GM19240 (cell line): ENCODE measurements at regions not wholly inside any gene's neighbourhood (a gene's known extent, or its start where the extent isn't known, plus 50 kb on each side); places are given as distances from the start of the nearest gene placed in this dataset.

Source experiments
- DNase-seq: peaks from one replicate; pipeline ENCODE4 v3.0.0; 2011; ENCODE audit warnings: low spot score; ENCODE audit not compliant: insufficient read length

DNA sequence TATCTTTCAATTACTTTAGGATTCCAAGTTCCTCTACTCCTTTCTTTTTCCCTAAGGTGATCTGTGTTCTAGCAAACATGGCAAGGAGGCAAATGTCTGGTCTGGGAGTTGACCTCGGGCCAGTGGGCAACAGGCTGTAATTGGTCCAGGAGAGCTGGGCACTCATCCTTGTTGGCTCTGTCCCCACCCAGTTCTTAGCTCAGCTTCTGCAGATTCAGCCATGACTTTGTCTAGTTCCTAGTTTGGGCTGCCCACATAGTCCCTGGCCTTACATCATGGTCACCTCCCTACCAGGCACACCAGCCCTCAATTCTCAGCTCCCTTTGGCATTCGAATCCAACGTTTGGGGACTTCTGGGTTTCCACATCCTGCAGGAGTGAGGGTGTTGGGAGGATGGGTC, 92.1 kb upstream of the DAP start:
- no peak for DNase-seq

DNA sequence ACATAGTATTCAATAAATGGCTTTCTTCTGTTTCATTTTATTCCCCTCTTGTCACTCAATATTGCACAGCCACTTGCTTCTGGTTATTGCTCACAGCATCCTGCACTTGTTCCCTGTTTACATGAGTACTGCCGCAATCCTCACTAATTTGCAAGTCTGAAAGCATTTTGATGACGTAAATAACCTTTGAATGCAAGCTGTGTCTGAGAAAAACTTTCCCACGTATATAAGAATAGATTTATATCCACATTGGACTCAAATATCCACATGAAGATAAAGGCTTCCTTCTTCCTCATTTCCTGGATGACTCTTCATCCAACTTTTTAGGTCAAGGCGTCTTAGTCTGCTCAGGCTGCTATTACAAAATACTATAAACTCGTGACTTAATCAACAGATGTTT, 88.2 kb upstream of the DAP start:
- DNase-seq = no peak

- no peak for DNase-seq
These were observed 83.0 kb upstream of the DAP start for GRCh38 chr5:10844016-10844415.

- no peak for DNase-seq
These were observed 81.8 kb upstream of the DAP start for GRCh38 chr5:10842823-10843222.

DNA sequence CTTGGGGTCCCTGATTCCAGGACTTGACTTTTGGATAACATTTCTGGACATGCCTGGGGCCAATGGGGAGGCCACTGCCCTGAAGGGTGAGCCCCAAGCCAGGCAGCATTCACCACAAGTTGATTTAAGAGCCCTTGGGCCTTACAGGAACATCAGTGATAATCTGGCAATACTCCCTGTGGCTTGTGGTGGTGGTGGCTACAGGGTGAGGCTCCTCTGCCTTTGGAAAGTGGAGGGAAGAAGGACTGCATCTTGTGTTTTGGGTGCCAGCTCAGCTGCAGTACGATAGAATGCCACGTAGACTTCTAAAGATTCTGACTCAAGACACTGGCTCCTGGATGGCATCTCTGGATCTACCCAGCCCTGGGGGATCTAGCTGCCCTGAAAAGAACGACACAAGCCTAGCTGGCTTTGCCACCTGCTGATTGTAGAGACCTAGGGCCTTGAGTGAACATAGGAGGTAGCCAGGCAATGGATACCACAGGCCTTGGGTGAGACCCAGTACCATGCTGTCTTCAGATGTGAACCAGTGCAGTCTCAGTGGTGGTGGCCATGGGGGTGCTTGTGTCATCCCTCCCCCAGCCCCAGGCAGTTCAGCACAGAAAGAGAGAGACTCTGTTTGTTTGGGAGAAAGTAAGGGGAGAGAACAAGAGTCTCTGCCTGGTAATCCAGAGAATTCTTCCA, 79.0 kb upstream of the DAP start:
- DNase-seq = no peak

GRCh38 chr5:10839118-10839517, 78.1 kb upstream of the DAP start:
- no peak for DNase-seq

GRCh38 chr5:10838038-10838437, 77.0 kb upstream of the DAP start:
- DNase-seq = no peak

DNA sequence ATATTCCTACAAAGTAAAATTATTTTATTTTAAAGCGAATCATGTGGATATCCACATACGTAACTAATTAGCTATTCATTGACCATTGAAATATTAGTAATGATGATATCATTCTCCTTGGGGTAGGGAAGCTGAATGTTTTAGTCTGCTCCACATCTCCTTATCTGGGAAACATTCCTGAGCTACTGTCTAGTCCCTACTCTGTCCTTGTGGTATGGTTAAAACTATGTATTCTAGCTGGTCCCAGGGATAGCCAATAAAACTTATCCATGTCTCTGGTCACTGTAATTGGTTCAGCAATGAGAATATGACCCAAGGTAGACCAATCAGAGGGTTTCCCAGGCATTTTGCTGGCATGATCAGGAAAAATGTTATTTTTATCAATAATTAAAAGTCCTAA, 76.0 kb upstream of the DAP start:
- DNase-seq = no peak

DNA sequence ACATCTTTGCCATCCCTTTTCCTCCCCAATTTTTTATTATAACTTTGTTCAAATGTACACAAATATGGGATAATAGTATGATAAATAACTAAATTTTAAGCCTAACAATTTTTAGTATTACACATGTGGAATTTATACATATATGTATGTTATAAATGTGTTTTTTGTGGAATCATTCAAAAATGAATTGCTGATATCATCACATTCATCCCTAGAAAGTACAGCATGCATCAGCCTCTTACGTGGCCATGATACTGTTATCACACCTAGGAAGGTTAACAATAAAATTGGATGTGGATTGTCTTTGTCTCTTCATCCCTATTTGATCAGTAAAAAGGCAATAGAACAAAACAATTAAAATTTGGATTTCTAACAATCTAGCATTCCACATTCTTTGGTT, 73.7 kb upstream of the DAP start:
- no peak for DNase-seq

- DNase-seq = no peak
These were observed 72.0 kb upstream of the DAP start for GRCh38 chr5:10832987-10833386.

- no peak for DNase-seq
These were observed 71.4 kb upstream of the DAP start for GRCh38 chr5:10832421-10832820.

GRCh38 chr5:10831419-10831818, 70.4 kb upstream of the DAP start:
- DNase-seq = no peak

DNA sequence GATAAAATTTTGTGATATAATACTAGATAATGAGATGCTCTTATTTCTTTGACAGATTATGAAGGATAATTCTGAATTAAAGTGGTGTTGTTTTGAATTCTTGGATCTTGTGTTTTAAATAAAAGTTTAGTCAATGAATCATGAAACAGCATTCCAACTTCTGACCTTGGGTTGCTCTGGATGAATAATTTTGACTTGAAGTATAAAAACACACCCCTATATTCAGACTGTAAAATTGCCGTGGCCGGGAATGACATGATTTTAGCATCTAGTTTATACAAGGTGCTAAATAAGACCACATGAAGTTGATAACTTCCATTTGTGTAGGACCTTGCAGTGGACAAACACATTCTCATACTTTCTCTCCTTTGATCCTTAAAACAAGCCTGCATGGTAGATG, 67.2 kb upstream of the DAP start:
- DNase-seq = no peak

GRCh38 chr5:10827571-10827970, 66.5 kb upstream of the DAP start:
- DNase-seq = no peak

DNA sequence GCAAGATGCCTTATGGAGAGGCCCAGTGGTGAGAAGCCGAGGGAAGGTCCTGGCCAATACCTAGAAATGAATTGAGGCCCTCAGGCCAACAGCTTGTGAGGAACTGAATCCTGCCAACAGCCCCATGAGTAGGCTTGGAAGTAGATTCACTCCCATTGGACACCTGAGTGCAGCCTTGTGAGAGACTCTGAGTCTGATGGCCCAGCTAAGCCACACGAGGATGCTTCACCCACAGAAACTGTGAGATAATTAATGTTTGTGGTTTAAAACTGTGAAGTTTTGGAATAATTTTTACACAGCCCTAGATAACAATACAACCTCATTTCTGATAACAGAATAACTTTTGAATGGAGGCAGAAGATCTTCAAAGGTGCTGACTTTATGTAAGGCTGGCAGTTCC, 65.9 kb upstream of the DAP start:
- no peak for DNase-seq

DNA sequence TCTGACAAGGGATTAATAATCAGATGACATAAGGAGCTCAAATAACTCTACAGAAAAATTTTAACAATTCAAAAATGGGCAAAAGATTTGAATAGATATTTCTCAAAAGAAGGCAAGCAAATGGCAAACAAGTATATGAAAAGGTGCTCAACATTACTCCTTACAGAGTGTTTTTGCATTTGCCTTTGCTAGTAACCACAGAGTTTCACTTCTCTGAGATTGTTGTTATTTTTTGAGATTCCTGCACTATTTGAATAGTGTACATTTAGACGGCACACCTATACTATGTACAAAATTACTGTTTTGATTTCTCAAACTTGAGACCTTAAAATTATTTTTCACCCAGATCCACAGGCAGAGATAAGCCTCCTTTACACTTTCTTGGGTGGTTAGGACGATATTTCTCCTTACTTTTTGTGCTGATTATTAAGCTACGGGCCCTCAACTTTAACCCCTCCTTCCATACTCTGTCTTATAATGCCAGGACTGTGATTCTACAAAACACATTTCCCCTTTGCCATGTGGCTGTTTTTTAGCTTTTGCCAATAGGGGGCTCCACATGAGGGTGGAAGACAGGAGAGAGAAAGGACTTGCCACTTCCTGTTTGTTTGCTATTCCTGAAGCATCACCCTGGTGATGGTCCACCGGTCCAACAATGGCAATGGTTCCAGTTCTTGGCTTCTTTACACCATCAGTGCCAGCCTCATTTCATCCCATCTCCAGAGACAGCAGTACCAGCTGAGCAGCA, 65.0 kb upstream of the DAP start:
- no peak for DNase-seq

GRCh38 chr5:10812218-10812617, 51.2 kb upstream of the DAP start:
- DNase-seq = no peak
